ENCODE measurements at regions not wholly inside any gene's neighbourhood (a gene's known extent, or its start where the extent isn't known, plus 50 kb on each side); places are given as distances from the start of the nearest gene placed in this dataset.

DNA sequence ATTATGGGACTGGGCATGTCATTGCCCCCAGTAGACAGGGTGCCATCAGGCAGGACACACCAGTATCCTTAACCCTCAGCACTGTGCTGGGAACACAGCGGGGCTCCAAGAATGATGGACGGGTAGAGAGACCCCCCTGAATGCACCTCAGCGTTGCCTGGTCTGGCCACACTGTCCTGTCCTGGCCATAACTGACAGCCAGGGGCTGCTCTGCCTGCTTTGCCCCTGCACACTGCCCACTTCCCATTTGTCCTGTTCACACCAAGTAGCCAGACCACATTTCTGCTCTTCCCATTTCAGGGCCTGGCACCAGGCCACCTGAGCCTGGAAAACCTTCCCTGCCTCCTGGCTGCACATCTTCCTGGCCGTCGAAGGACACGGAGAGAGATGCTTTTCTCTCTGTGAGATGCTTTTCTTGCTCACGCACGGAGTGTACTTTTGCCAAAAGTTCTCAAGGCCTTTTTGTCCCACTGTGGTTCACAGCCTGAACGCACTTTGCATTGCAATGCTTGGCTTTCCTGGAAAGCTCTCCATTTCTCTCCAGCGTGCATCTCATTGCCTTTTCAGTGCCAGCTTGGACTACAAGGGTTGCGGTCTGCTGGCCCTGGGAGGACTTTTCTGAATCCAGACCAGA is 131.0 kb upstream of the EEPD1 start:
- TF ChIP-seq MAFK (IDR thresholded peaks at IDR 0.05; ENCODE audit: partially characterized antibody): no peak
- no peak for TF ChIP-seq USF2 (IDR thresholded peaks at IDR 0.05)
- TF ChIP-seq CTCF (IDR thresholded peaks at IDR 0.05): no peak
- no peak for TF ChIP-seq EP300 (IDR thresholded peaks at IDR 0.05)
- no peak for TF ChIP-seq CHD2 (IDR thresholded peaks at IDR 0.05; ENCODE audit: low read length, partially characterized antibody)
- TF ChIP-seq TP53 (CRISPR knock-in tag; IDR thresholded peaks at IDR 0.05): no peak
- no peak for TF ChIP-seq ZC3H11A (IDR thresholded peaks at IDR 0.05)
- TF ChIP-seq SMC3 (IDR thresholded peaks at IDR 0.05): no peak
- no peak for TF ChIP-seq ESRRA (IDR thresholded peaks at IDR 0.05; ENCODE audit: borderline replicate concordance, low read length)
- TF ChIP-seq ZNF302 (CRISPR knock-in tag; IDR thresholded peaks at IDR 0.05): no peak
- no peak for TF ChIP-seq POLR2A (IDR thresholded peaks at IDR 0.05; ENCODE audit: low read length)
- no peak for TF ChIP-seq SREBF2 (IDR thresholded peaks at IDR 0.05)
- no peak for TF ChIP-seq CBX2 (IDR thresholded peaks at IDR 0.05; ENCODE audit: borderline replicate concordance, low read depth)
